Middle frontal gyrus (tissue), 1 donor: ENCODE measurements at regions not wholly inside any gene's neighbourhood (a gene's known extent, or its start where the extent isn't known, plus 50 kb on each side); places are given as distances from the start of the nearest gene placed in this dataset.

Experiments
- DNase-seq: peaks from one replicate; pipeline ENCODE4 v3.0.0-alpha.2; 2015; ENCODE audit warnings: low spot score; ENCODE audit errors: extremely low spot score

GRCh38 chr9:130755377-130756007 is 61.9 kb downstream of the EXOSC2 start:
- no peak for DNase-seq

- no peak for DNase-seq
Measured at GRCh38 chr9:130756037-130756436, 62.5 kb downstream of the EXOSC2 start.

DNA sequence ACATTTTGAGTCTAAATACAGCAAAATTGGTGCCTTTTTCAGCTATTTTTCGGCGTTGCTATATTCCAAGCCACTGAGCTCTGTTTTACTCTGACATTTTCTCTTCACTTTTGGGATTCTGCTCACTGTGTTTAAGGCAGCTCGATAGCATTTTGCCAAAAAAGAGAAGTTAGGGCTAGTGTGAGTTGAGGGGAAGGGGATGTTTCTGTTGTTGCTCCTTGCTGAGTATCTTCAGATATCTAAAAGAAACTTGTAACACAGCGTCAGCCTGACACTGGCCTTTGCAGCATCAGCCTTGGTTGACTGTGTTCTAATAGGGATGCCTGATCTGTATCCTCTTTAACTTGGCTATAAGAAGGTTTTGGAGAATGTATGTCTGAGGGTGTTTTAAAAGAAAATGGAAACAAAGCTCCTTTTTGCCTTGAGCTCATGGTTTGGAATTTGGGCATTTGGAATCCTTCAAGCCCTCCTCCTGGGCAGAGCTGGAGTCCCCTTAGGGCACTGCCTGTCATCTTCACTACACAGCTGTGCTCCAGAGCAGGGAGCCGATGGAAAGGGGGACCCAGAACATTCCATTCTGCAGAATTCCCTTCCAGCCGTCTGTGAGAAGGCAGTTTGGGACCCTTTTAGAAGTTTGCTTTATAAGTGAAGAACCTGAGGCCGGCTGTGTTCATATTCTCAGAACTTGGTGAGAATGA is 63.0 kb downstream of the EXOSC2 start:
- no peak for DNase-seq

- DNase-seq = no peak
Measured at GRCh38 chr9:130759738-130760137, 66.2 kb downstream of the EXOSC2 start.

GRCh38 chr9:130763331-130764171 is 70.0 kb downstream of the EXOSC2 start:
- DNase-seq = no peak

DNA sequence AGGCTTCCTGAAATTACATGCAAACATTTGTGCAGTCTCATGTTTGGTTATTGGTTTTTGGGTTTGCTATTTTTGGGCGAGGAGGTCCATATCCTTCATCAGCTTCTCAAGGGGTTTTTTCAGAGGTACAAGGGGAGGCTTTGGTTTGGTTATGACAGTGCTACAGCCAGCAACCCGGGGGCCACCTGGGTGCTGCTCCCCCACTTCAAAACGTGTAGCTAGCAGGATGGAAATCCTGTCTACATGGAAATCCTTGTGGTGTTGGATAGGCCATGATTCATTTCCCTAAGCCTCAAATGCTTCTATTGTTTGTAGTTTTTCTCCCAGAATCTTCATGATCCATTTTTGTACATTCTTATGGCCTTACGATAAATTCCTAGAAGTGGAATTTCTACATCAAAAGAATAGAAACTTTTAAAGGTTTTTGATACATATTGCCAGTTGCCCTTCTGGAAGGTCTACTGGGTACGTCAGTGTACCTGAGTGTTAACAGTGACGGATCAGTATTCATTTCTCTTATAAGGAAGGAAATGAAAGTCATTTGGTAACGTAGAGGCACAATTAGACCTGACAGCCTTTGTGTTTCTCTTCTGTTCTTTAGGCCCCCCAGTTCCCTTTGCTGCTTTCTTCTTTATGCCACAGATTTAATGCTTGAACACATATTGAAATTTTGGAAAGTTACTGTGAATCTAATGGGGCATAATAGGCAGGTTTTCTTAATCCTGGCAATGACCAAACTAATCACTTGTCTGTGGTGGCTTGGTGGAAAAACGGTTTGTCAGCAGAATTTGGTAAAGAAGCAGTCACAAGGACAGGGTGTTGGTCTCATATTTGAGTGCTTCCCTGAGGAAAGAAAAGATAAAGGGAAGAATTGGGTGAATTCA is 69.7 kb upstream of the ABL1 start:
- DNase-seq = no peak

- no peak for DNase-seq
Measured at GRCh38 chr9:130766021-130766926, 68.8 kb upstream of the ABL1 start.

DNA sequence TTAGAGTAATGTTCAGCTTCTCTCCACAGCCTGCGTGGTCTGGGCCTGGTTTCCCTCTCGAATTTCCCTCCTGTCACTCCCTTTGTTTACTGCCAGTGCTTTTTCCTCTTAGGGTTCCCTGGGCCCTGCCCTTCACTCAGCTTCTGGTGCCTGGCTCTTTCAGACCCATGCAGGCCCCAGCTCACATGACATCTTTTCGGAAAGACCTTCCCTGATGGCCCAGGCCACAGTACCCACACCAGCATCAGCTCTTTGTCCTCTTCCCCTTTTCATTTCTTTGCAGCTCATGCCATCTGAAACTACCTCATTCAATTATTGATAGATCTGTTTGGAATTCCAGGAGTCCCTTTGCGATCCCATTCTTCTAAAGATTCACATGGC is 68.1 kb upstream of the ABL1 start:
- no peak for DNase-seq

DNA sequence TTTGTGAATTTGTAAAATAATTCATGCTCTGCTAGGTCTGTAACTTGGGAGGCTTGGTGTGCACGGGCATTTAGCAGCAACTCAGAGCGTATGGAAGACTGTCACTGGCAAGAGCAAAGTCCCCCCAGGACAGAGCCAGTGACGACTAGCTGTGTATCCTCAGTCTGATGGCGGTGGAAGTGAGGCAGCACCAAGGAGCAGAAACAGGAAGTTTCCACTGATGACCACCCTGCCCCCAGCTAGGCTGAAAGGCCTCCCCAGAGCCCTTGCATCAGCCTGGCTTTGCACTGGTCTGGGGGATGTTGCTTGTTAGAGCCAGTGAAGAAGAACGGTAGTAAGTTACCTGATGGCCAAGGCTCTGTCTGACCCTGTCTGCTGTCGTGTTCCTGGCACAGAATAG is 66.8 kb upstream of the ABL1 start:
- no peak for DNase-seq

DNA sequence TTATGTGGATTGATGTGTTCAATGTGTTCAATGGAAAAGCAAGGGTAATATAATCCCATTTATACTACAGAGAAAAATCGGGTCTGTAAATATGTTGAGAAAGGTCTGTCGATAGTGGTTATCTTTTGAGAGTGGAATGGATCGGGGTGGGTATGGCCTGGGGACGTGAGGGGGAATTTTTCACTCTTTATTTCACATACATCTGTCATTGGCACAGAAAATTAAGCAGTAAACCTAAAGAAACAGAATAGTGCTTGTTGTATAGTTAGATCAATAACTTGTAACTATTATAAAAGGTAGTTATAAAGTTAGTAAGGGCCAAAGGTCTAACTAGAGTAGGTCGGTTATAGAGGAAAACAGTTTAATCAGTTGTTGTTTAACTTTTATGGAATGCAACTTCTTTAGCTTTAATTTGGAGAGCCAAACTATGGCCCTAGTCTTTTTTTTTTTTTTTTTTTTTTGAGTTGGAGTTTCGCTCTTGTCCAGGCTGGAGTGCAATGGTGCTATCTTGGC is 66.1 kb upstream of the ABL1 start:
- no peak for DNase-seq

GRCh38 chr9:130770093-130770492 is 65.0 kb upstream of the ABL1 start:
- DNase-seq = no peak

- DNase-seq = peak; percentile 54
Measured at GRCh38 chr9:130770679-130771442, 64.2 kb upstream of the ABL1 start.

DNA sequence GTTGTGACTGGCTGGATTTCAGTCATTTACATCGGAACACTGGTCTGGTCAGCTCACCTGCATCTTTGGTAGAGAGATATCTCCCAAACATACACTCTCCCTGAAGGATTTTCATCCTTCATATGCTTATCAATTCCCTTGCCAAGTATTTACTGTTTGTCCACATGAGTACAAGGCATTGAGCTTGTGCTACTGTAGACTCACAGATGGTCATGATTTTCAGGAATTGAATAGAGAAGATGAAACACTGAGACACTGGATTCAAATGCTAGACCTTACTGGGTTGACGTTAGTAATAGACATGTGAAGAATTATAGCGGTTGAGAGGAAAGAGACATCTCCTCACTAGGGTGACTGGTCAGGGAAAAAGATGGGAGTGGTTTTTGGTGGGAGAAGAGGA is 62.9 kb upstream of the ABL1 start:
- DNase-seq = no peak

DNA sequence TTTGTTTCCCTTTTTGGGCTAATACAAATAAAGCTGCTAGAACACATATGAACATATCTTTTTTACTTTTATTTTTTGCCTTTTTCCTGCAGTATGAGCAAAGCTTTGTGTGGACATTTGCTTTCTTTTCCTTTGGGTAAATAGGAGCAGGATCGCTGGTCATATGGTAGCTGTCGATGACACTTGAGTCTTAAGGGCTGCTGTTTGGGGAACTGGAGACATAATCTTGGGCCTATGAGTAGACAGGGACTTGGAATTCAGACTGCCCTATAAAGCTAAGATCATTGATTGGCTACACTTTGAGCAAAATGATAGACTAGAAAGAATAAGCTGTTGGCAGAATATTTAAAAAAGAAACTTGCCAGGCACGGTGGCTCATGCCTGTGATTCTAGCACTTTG is 60.9 kb upstream of the ABL1 start:
- no peak for DNase-seq

DNA sequence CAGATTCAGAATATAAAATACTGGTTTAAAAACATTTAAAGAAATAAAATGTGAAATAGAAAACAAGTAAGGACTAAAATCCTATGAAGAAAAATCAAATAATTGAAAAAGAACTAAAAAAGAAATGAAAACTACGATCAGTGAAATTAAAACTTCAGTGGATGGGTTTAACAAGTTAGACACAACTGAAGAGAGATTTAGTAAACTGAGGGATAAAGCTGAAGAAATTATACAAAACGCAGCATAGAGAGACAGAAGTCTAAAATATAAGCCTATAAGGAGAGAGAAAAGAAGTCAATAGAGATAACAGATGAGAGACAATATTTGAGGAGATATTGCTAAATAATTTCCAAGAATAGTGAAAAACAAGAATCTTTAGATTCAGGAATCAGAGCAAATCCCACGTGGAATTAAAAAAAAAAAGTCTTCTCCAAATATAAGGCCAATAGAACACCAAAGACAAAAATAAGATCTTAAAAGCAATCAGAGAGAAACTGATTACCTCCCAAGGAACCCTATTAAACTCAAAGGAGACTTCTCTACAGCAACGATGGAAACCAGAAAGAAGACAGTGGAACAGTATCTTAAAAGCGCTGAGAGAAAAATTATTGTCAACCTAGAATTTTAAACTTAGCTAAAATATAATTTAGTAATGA is 59.6 kb upstream of the ABL1 start:
- no peak for DNase-seq

DNA sequence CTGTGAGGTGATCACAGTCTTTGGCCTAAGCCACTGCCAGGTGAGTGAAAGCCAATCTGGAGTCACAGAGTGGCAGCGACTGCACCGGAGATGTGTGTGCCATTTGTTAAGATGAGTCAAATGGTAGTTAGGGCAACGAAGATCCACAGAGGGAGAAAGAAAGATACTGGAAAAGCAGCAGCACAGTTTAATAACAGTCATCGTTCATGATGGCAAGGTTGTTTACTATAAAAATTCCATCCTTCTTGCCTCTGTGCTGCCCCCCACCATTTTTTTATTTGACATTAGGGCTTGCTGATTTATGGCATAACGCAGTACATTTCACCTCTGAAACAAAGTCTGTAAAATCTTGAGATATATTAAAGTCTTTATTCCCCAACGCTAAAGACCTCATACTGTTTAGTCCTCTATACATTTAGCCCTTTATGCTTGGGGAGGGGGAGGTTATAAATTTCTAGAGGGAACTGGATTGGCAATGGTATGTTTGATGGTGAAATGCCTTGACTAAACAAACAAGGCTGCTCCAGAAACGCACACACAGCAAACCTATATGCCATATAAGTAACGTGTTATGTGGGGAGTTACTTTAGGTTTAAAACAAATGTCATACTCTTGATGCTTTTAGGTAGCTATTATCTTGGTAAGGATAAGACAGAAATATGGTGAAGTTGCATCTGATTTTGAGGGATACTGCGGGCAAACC is 55.8 kb upstream of the ABL1 start:
- no peak for DNase-seq

DNA sequence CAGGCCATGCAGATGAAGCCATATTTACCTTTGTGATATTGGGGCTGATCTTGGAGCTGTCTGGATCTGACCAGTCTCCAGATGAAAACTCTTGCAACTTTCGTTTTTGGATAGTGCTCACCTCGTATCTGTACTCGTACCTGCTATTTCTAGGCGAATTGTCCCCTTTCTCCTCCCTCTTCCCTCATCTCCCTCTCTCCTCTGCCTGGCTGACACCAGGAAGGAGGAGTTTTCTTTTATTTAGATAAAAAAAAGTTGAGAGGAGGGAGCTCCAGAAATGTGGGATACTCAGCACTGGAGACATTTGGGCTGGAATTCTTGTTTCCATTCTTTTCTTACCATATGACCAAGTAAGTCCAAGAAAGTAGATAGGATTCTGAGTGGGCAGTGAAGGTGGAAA is 54.6 kb upstream of the ABL1 start:
- no peak for DNase-seq

- DNase-seq = no peak
Measured at GRCh38 chr9:130780865-130781504, 54.1 kb upstream of the ABL1 start.
